Vagina (tissue), 2 donors: ENCODE measurements at regions not wholly inside any gene's neighbourhood (a gene's known extent, or its start where the extent isn't known, plus 50 kb on each side); places are given as distances from the start of the nearest gene placed in this dataset.

ENCODE experiments used
- POLR2A ChIP-seq, 2 donors: fragments of 450-650 bp; IDR thresholded peaks; one replicate each; pipeline ENCODE4 v1.6.1; 2017; ENCODE audit warnings: antibody characterized with exemption in 2 of 2, mild to moderate bottlenecking in 2 of 2, moderate library complexity in 2 of 2
- TF ChIP-seq, protein P1 (sequence below), 3 experiments: fragments of 450-650 bp in 2 of 3; fragments of 200-600 bp in 1 of 3; sonication (generic) in 1 of 3; IDR thresholded peaks; one replicate each; pipeline ENCODE4 v1.5.1; 2017 to 2019; ENCODE audit warnings: antibody characterized with exemption in 3 of 3, mild to moderate bottlenecking in 2 of 3, moderate library complexity in 2 of 3

DNA sequence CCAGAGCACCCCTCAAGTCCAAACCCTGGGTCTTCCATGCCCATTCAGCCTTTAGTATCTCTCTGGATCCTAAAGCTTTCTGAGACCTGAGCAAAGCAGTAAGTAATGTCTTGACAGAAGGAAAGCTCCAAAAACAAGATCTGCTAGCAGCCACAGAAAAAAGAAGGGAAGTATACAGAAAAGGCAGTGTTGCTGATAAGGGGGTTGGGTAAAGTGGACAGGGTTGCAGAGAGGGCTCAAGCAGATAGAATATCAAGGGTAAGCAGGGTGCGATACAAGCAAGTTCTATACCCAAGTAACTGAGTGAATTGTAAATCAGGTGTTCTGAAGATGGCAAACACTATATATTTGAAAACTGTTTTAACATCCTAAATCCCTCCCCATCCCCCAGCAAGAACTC lies 113.4 kb upstream of the CARMIL1 start:
- TF ChIP-seq, protein P1, sequence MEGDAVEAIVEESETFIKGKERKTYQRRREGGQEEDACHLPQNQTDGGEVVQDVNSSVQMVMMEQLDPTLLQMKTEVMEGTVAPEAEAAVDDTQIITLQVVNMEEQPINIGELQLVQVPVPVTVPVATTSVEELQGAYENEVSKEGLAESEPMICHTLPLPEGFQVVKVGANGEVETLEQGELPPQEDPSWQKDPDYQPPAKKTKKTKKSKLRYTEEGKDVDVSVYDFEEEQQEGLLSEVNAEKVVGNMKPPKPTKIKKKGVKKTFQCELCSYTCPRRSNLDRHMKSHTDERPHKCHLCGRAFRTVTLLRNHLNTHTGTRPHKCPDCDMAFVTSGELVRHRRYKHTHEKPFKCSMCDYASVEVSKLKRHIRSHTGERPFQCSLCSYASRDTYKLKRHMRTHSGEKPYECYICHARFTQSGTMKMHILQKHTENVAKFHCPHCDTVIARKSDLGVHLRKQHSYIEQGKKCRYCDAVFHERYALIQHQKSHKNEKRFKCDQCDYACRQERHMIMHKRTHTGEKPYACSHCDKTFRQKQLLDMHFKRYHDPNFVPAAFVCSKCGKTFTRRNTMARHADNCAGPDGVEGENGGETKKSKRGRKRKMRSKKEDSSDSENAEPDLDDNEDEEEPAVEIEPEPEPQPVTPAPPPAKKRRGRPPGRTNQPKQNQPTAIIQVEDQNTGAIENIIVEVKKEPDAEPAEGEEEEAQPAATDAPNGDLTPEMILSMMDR (IDR thresholded peaks at IDR 0.05), result no peak
- no peak for TF ChIP-seq POLR2A (IDR thresholded peaks at IDR 0.05)
